SK-N-SH (cell line): ENCODE measurements at regions not wholly inside any gene's neighbourhood (a gene's known extent, or its start where the extent isn't known, plus 50 kb on each side); places are given as distances from the start of the nearest gene placed in this dataset.

Experiments used
- CTCF ChIA-PET: fragments of 300-600, 350-600 bp; formaldehyde crosslinking; extraction: SDS; loops from one replicate; lab custom pipeline; 2021; lab: Yijun Ruan, JAX
- POLR2A ChIA-PET: fragments of 350-600 bp; sonication (Branson Sonifier 250); formaldehyde crosslinking; extraction: SDS; loops from one replicate; lab custom pipeline; 2020; ENCODE audit warnings: antibody characterized with exemption, inconsistent platforms; lab: Yijun Ruan, JAX
- DNase-seq: peaks from one replicate; pipeline ENCODE4 v3.0.0; 2012
- H2AFZ ChIP-seq: fragments of 200-600 bp; sonication (generic); 2 replicates; pipeline ENCODE4 v1.8.1; 2016; ENCODE audit warnings: antibody characterized with exemption, mild to moderate bottlenecking, low read depth
- H3F3A ChIP-seq: fragments of 200-600 bp; sonication (generic); replicated peaks from 2 replicates; pipeline ENCODE3; 2016; ENCODE audit warnings: antibody characterized with exemption, mild to moderate bottlenecking; ENCODE audit not compliant: insufficient read depth
- H3K27ac ChIP-seq, 2 experiments: fragments of 200-500 bp in 1 of 2; fragments of 200-600 bp in 1 of 2; sonication (Bioruptor generic) in 1 of 2; sonication (generic), shearing (Covaris generic) in 1 of 2; 2 replicates each; pipeline versions ENCODE4 v1.5.1 to v1.6.1; 2014 to 2016; ENCODE audit warnings: low read depth in 2 of 2, inconsistent platforms in 1 of 2, low read length in 1 of 2, mild to moderate bottlenecking in 1 of 2, mixed read lengths in 1 of 2
- H3K27me3 ChIP-seq: fragments of 200-600 bp; sonication (generic), shearing (Covaris generic); 2 replicates; pipeline ENCODE4 v1.6.1; 2016; ENCODE audit warnings: mixed run types; ENCODE audit not compliant: insufficient read depth
- H3K36me3 ChIP-seq, 2 experiments: fragments of 200-500 bp in 1 of 2; fragments of 200-600 bp in 1 of 2; sonication (Bioruptor generic) in 1 of 2; sonication (generic) in 1 of 2; replicated peaks in 1 of 2; 2 replicates each; pipeline versions ENCODE3 to v1.5.1; 2014 to 2016; ENCODE audit warnings: low read length in 1 of 2, mild to moderate bottlenecking in 1 of 2; ENCODE audit not compliant: insufficient read depth in 2 of 2, control insufficient read depth in 1 of 2
- H3K4me1 ChIP-seq, 2 experiments: fragments of 200-500 bp in 1 of 2; fragments of 200-600 bp in 1 of 2; sonication (Bioruptor generic) in 1 of 2; sonication (generic), shearing (Covaris generic) in 1 of 2; 2 replicates each; pipeline versions ENCODE4 v1.5.1 to v1.6.1; 2014 to 2016; ENCODE audit warnings: low read depth in 1 of 2, low read length in 1 of 2, mixed run types in 1 of 2; ENCODE audit not compliant: insufficient read depth in 2 of 2, control insufficient read depth in 1 of 2
- H3K4me2 ChIP-seq: fragments of 200-600 bp; sonication (generic), shearing (Covaris generic); 2 replicates; pipeline ENCODE4 v1.6.1; 2017; ENCODE audit warnings: mixed run types
- H3K4me3 ChIP-seq, 2 experiments: fragments of 200-500 bp in 1 of 2; fragments of 200-600 bp in 1 of 2; sonication (Bioruptor generic) in 1 of 2; sonication (generic), shearing (Covaris generic) in 1 of 2; 2 replicates each; pipeline versions ENCODE4 v1.5.1 to v1.8.1; 2014 to 2016; ENCODE audit warnings: low read depth in 2 of 2, inconsistent platforms in 1 of 2, low read length in 1 of 2, mild to moderate bottlenecking in 1 of 2, mixed read lengths in 1 of 2, moderate library complexity in 1 of 2
- H3K79me2 ChIP-seq: fragments of 200-600 bp; sonication (generic); 2 replicates; pipeline ENCODE4 v1.8.1; 2017; ENCODE audit warnings: mild to moderate bottlenecking; ENCODE audit not compliant: insufficient read depth
- H3K9ac ChIP-seq: fragments of 200-600 bp; sonication (generic); 2 replicates; pipeline ENCODE4 v1.6.1; 2017; ENCODE audit warnings: mixed run types
- H3K9me2 ChIP-seq: fragments of 200-600 bp; sonication (generic); 2 replicates; pipeline ENCODE4 v1.6.1; 2017; ENCODE audit warnings: mixed run types
- H3K9me3 ChIP-seq: fragments of 200-600 bp; sonication (generic); 2 replicates; pipeline ENCODE4 v1.6.1; 2017; ENCODE audit warnings: mixed run types, mild to moderate bottlenecking, moderate library complexity
- H4K20me1 ChIP-seq: fragments of 200-600 bp; sonication (generic); 2 replicates; pipeline ENCODE4 v1.6.1; 2017; ENCODE audit warnings: mild to moderate bottlenecking, mixed run types; ENCODE audit not compliant: insufficient read depth
- CTCF ChIP-seq: fragments of 200-600 bp; sonication (generic); IDR thresholded peaks from 2 replicates; pipeline ENCODE4 v1.6.1; 2017; ENCODE audit warnings: antibody characterized with exemption, mild to moderate bottlenecking, moderate library complexity
- EZH2phosphoT487 ChIP-seq: fragments of 200-600 bp; sonication (generic); IDR thresholded peaks from 2 replicates; pipeline ENCODE4 v1.6.1; 2017; ENCODE audit warnings: low read depth, mixed run types, mild to moderate bottlenecking, antibody characterized with exemption, moderate library complexity, borderline replicate concordance
- FOSL2 ChIP-seq: IDR thresholded peaks from 2 replicates; pipeline ENCODE4 v1.4.0; 2012; ENCODE audit warnings: low read depth, mild to moderate bottlenecking, moderate library complexity, borderline replicate concordance
- FOXJ3 ChIP-seq: sonication (generic); formaldehyde crosslinking; IDR thresholded peaks from 2 replicates; pipeline ENCODE4 v1.5.1; 2020; ENCODE audit warnings: mild to moderate bottlenecking, missing genetic modification reagents
- GABPA ChIP-seq: IDR thresholded peaks from 2 replicates; pipeline ENCODE4 v1.4.0; 2012; ENCODE audit warnings: low read depth, mild to moderate bottlenecking
- GATA2 ChIP-seq: sonication (generic); formaldehyde crosslinking; IDR thresholded peaks from 2 replicates; pipeline ENCODE4 v1.5.0; 2020; ENCODE audit warnings: mild to moderate bottlenecking, missing genetic modification reagents
- RAD21 ChIP-seq: IDR thresholded peaks from 2 replicates; pipeline ENCODE4 v1.6.1; 2012; ENCODE audit warnings: mild to moderate bottlenecking, low read length
- RCOR1 ChIP-seq: fragments of 150-350 bp; IDR thresholded peaks from 2 replicates; pipeline ENCODE4 v1.6.1; 2017; ENCODE audit warnings: antibody characterized with exemption, low read length
- REST ChIP-seq: IDR thresholded peaks from 2 replicates; pipeline ENCODE4 v1.6.1; 2012; ENCODE audit warnings: mild to moderate bottlenecking, low read depth, low read length, moderate library complexity
- RFX5 ChIP-seq: IDR thresholded peaks from 2 replicates; pipeline ENCODE4 v1.6.1; 2012; ENCODE audit warnings: mild to moderate bottlenecking, improper control_type of control experiment, low read length
- SMC3 ChIP-seq: IDR thresholded peaks from 2 replicates; pipeline ENCODE4 v1.6.1; 2012; ENCODE audit warnings: low read depth, low read length, improper control_type of control experiment
- TAF1 ChIP-seq: IDR thresholded peaks from 2 replicates; pipeline ENCODE4 v1.6.1; 2012; ENCODE audit warnings: low read depth, mild to moderate bottlenecking, low read length, moderate library complexity, borderline replicate concordance
- TCF12 ChIP-seq: IDR thresholded peaks from 2 replicates; pipeline ENCODE4 v1.4.0; 2012
- TEAD4 ChIP-seq: IDR thresholded peaks from 2 replicates; pipeline ENCODE4 v1.4.0; 2012; ENCODE audit warnings: mild to moderate bottlenecking, borderline replicate concordance; ENCODE audit not compliant: insufficient read depth
- ZBTB33 ChIP-seq: IDR thresholded peaks from 2 replicates; pipeline ENCODE4 v1.4.0; 2012; ENCODE audit warnings: low read depth, borderline replicate concordance
- WGBS: methylation state at CpG from one replicate; pipeline ENCODE4 v1.1.6; 2017; ENCODE audit warnings: low lambda C conversion rate; 5-methylcytosine and 5-hydroxymethylcytosine counted together

GRCh38 chr7:25870574-25870973 lies 281.4 kb upstream of the NFE2L3 start:
- H3K9me3 ChIP-seq, result no peaks in the 10 kb centered on the region
- peaks cover 42% of the 10 kb centered on the region for H3K27me3 ChIP-seq
- H3K79me2 ChIP-seq, result no peaks in the 10 kb centered on the region
- ChIA-PET POLR2A (interaction anchor here (0.6 kb wide), 1 partner anchor 23 kb away, joined by 3 read pairs; no protein-coding TSS in a partner anchor), CTCF (interaction anchor here (0.6 to 1.5 kb wide), 4 partner anchors 17 to 499 kb away, joined by 3 to 5 read pairs (median 3); no protein-coding TSS in a partner anchor)
- no peak for TF ChIP-seq FOSL2
- TF ChIP-seq SMC3, result no peak
- TF ChIP-seq GABPA, result no peak
- no peak for TF ChIP-seq TAF1
- no peak for TF ChIP-seq RFX5
- no peak for TF ChIP-seq EZH2phosphoT487
- no peak for TF ChIP-seq GATA2
- TF ChIP-seq TCF12, result no peak
- TF ChIP-seq REST, result no peak
- TF ChIP-seq RAD21, result no peak
- no peak for TF ChIP-seq CTCF
- TF ChIP-seq TEAD4, result no peak
- H3F3A ChIP-seq, result no peaks in the 10 kb centered on the region
- H3K27ac ChIP-seq, result no peak overlapping the region
- H3K4me3 ChIP-seq, result no peak overlapping the region
- no peaks in the 10 kb centered on the region for H3K36me3 ChIP-seq
- 15% methylated on average over 3 of the region's 3 CpGs for WGBS
- no peaks in the 10 kb centered on the region for H3K9me2 ChIP-seq
- H4K20me1 ChIP-seq, result no peaks in the 10 kb centered on the region
- DNase-seq, result no peak
- no peak overlapping the region for H2AFZ ChIP-seq
- no peak overlapping the region for H3K4me2 ChIP-seq
- H3K9ac ChIP-seq, result no peak overlapping the region
- peaks cover 0 to 2% of the 10 kb centered on the region in 2 experiments; a peak in 1 of 4 replicates for H3K4me1 ChIP-seq

- Histone ChIP-seq H3K27me3 (peaks cover 18% of the 10 kb centered on the region; the same call in 1 of the 2 replicates), H3K36me3 (no peaks in the 10 kb centered on the region), H3K9ac (no peak overlapping the region), H3K27ac (no peak overlapping the region), H3F3A (no peaks in the 10 kb centered on the region), H2AFZ (no peak overlapping the region), H3K9me2 (no peaks in the 10 kb centered on the region), H4K20me1 (no peaks in the 10 kb centered on the region), H3K79me2 (no peaks in the 10 kb centered on the region), H3K4me3 (no peak overlapping the region), H3K9me3 (no peaks in the 10 kb centered on the region), H3K4me1 (peaks cover 0 to 5% of the 10 kb centered on the region in 2 experiments; a peak in 1 of 4 replicates), H3K4me2 (no peak overlapping the region)
- WGBS, result 4% methylated on average over 3 of the region's 3 CpGs
- no peak for DNase-seq
- CTCF ChIA-PET, result interaction anchor here (0.6 to 10.5 kb wide), 4 partner anchors 11 to 490 kb away, joined by 3 to 111 read pairs (median 6); no protein-coding TSS in a partner anchor
- POLR2A ChIA-PET, result no interaction called here
- no peak for TF ChIP-seq FOXJ3 (CRISPR knock-in tag)
- no peak for TF ChIP-seq TAF1
- no peak for TF ChIP-seq TCF12
- no peak for TF ChIP-seq REST
- TF ChIP-seq ZBTB33, result no peak
- no peak for TF ChIP-seq RCOR1
- no peak for TF ChIP-seq GATA2
These were observed 275.9 kb upstream of the NFE2L3 start for GRCh38 chr7:25876092-25876491.
